Trophoblast cell (in vitro differentiated cells and primary cell): ENCODE measurements at regions not wholly inside any gene's neighbourhood (a gene's known extent, or its start where the extent isn't known, plus 50 kb on each side); places are given as distances from the start of the nearest gene placed in this dataset.
A peak's percentile ranks its signal among the peaks of the same experiment; 100 is the strongest.

Source experiments
- DNase-seq, 2 donors: peaks; one replicate each; pipeline ENCODE4 v3.0.0-alpha.2; 2016
- H2AFZ ChIP-seq: 2 replicates; pipeline ENCODE4 v1.6.1; 2013; ENCODE audit warnings: low read length, moderate library complexity, mild to moderate bottlenecking; ENCODE audit not compliant: insufficient read depth, poor library complexity
- H2AK5ac ChIP-seq: 2 replicates; pipeline ENCODE4 v1.6.1; 2013; ENCODE audit warnings: mild to moderate bottlenecking, low read length
- H2BK120ac ChIP-seq: 2 replicates; pipeline ENCODE4 v1.6.1; 2013; ENCODE audit warnings: low read length, mild to moderate bottlenecking, moderate library complexity; ENCODE audit not compliant: insufficient read depth, poor library complexity
- H2BK12ac ChIP-seq: 2 replicates; pipeline ENCODE4 v1.6.1; 2013; ENCODE audit warnings: mild to moderate bottlenecking, low read length, moderate library complexity
- H2BK5ac ChIP-seq: 2 replicates; pipeline ENCODE4 v1.6.1; 2013; ENCODE audit warnings: low read length, low read depth, moderate library complexity, mild to moderate bottlenecking; ENCODE audit not compliant: poor library complexity
- H3K14ac ChIP-seq: 2 replicates; pipeline ENCODE4 v1.6.1; 2013; ENCODE audit warnings: mild to moderate bottlenecking, low read length
- H3K18ac ChIP-seq: 2 replicates; pipeline ENCODE4 v1.6.1; 2013; ENCODE audit warnings: mild to moderate bottlenecking, low read length
- H3K23ac ChIP-seq: 2 replicates; pipeline ENCODE4 v1.6.1; 2013; ENCODE audit warnings: low read length
- H3K27ac ChIP-seq: 2 replicates; pipeline ENCODE4 v1.5.1; 2013; ENCODE audit warnings: low read depth, mild to moderate bottlenecking, inconsistent platforms, low read length, moderate library complexity
- H3K27me3 ChIP-seq: 2 replicates; pipeline ENCODE4 v1.6.1; 2013; ENCODE audit warnings: inconsistent platforms, mild to moderate bottlenecking, low read length, moderate library complexity; ENCODE audit not compliant: insufficient read depth
- H3K36me3 ChIP-seq, 2 experiments: 1 replicate in 1 of 2; 2 replicates in 1 of 2; pipeline ENCODE4 v1.6.1; 2013; ENCODE audit warnings: low read length in 2 of 2, mild to moderate bottlenecking in 2 of 2, moderate library complexity in 1 of 2; ENCODE audit not compliant: insufficient read depth in 2 of 2, control insufficient read depth in 1 of 2
- H3K4ac ChIP-seq: 2 replicates; pipeline ENCODE4 v1.6.1; 2013; ENCODE audit warnings: low read depth, mild to moderate bottlenecking, low read length, moderate library complexity
- H3K4me1 ChIP-seq, 2 experiments: 1 replicate in 1 of 2; 2 replicates in 1 of 2; pipeline ENCODE4 v1.6.1; 2013; ENCODE audit warnings: low read length in 2 of 2, mild to moderate bottlenecking in 2 of 2, moderate library complexity in 1 of 2; ENCODE audit not compliant: insufficient read depth in 2 of 2, control insufficient read depth in 1 of 2
- H3K4me2 ChIP-seq: 2 replicates; pipeline ENCODE4 v1.6.1; 2013; ENCODE audit warnings: inconsistent platforms, mild to moderate bottlenecking, low read length, moderate library complexity
- H3K4me3 ChIP-seq: 2 replicates; pipeline ENCODE4 v1.5.1; 2013; ENCODE audit warnings: mild to moderate bottlenecking, low read depth, low read length, inconsistent platforms
- H3K79me1 ChIP-seq: one replicate; pipeline ENCODE4 v1.6.1; 2013; ENCODE audit warnings: low read length
- H3K79me2 ChIP-seq: 2 replicates; pipeline ENCODE4 v1.6.1; 2013; ENCODE audit warnings: low read length, mild to moderate bottlenecking; ENCODE audit not compliant: control insufficient read depth, insufficient read depth, poor library complexity
- H3K9ac ChIP-seq: 2 replicates; pipeline ENCODE4 v1.6.1; 2013; ENCODE audit warnings: mild to moderate bottlenecking, low read length
- H3K9me3 ChIP-seq: 2 replicates; pipeline ENCODE4 v1.6.1; 2013; ENCODE audit warnings: low read depth, mild to moderate bottlenecking, control low read depth, inconsistent platforms, low read length; ENCODE audit not compliant: insufficient read depth
- H4K12ac ChIP-seq: 2 replicates; pipeline ENCODE4 v1.6.1; 2013; ENCODE audit warnings: low read depth, mild to moderate bottlenecking, low read length, moderate library complexity
- H4K8ac ChIP-seq: 2 replicates; pipeline ENCODE4 v1.6.1; 2013; ENCODE audit warnings: low read depth, mild to moderate bottlenecking, low read length, moderate library complexity
- H4K91ac ChIP-seq: one replicate; pipeline ENCODE4 v1.6.1; 2013; ENCODE audit warnings: low read depth, mild to moderate bottlenecking, low read length, moderate library complexity
- WGBS: extraction: QIAGEN DNeasy Blood & Tissue Kit; methylation state at CpG from one replicate; pipeline ENCODE4 v1.1.7; 2013; ENCODE audit warnings: missing lambda C conversion rate; ENCODE audit not compliant: insufficient read length, insufficient coverage; ENCODE audit errors: extremely low coverage; 5-methylcytosine and 5-hydroxymethylcytosine counted together

DNA sequence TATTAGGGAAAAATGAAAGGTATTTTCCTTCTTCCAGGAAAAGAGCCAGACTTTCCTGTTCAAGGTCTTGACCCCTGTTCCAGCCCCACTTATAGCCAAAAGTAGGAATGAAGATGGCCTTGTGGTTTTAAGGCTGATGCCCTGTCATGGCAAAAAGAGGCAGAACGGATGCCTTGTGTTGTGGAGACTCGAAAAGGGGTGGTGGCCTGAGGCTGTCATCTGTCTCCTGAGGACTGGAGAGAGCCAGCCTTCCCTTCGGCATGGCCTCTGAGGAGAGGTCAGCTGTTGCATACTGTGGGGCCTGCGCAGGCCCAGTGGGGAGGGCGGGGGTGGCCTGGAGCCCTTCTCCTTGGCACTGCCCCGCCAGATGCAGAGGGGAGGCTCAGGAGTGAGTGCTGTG lies 166.0 kb upstream of the EEPD1 start:
- H3K18ac ChIP-seq, result no peak overlapping the region
- no peak overlapping the region for H2AK5ac ChIP-seq
- no peak overlapping the region for H3K4me2 ChIP-seq
- H4K12ac ChIP-seq, result no peak overlapping the region
- no peak for DNase-seq
- H2BK120ac ChIP-seq, result peak overlapping the region; percentile 21
- no peak overlapping the region for H4K91ac ChIP-seq
- H3K9ac ChIP-seq, result no peak overlapping the region
- no peak overlapping the region for H2AFZ ChIP-seq
- H4K8ac ChIP-seq, result no peak overlapping the region
- H3K23ac ChIP-seq, result no peak overlapping the region
- H3K4me1 ChIP-seq, result peaks cover 9 to 16% of the 10 kb centered on the region in 2 experiments
- peaks cover 2% of the 10 kb centered on the region for H3K9me3 ChIP-seq
- H3K27me3 ChIP-seq, result no peaks in the 10 kb centered on the region
- no peak overlapping the region for H2BK12ac ChIP-seq
- H3K36me3 ChIP-seq, result no peaks in the 10 kb centered on the region
- no peaks in the 10 kb centered on the region for H3K79me2 ChIP-seq
- no peak overlapping the region for H3K4me3 ChIP-seq
- H3K4ac ChIP-seq, result no peak overlapping the region
- no peak overlapping the region for H3K14ac ChIP-seq
- peaks cover 4% of the 10 kb centered on the region for H3K79me1 ChIP-seq
- H2BK5ac ChIP-seq, result no peak overlapping the region
- no CpG with 5 or more reads among the region's 6 CpGs for WGBS
- H3K27ac ChIP-seq, result no peak overlapping the region

- no peak overlapping the region for H3K18ac ChIP-seq
- no peaks in the 10 kb centered on the region for H3K36me3 ChIP-seq
These were observed 164.9 kb upstream of the EEPD1 start for GRCh38 chr7:35988105-35988504.

DNA sequence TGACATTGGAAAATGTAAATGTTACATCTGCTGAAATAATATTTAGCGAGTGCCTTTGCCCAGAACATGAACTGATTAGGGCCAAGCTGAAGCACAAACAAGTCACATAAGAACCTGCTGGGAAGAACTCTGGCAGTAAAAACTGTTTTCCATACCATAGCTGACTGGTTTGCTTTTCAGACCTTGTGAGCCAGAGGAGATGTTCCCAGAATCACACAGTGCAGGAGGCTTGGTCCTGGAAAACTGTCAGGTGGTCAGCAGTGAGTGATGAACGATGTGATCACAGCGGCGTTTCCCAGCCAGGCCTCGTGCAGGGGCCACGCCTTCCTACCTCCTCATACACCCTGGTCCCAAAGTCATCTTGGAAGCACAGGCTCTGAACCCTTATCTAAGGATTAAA lies 164.2 kb upstream of the EEPD1 start:
- Histone ChIP-seq H3K4me2 (no peak overlapping the region), H3K79me2 (no peaks in the 10 kb centered on the region), H2BK120ac (no peak overlapping the region), H3K4ac (no peak overlapping the region), H3K4me1 (peaks cover 9 to 13% of the 10 kb centered on the region in 2 experiments), H2AFZ (no peak overlapping the region), H4K8ac (no peak overlapping the region), H3K9me3 (no peaks in the 10 kb centered on the region), H3K27me3 (no peaks in the 10 kb centered on the region), H2BK5ac (no peak overlapping the region), H3K23ac (no peak overlapping the region), H2BK12ac (no peak overlapping the region), H4K91ac (no peak overlapping the region), H3K4me3 (no peak overlapping the region), H3K14ac (no peak overlapping the region), H3K27ac (no peak overlapping the region), H2AK5ac (no peak overlapping the region), H3K79me1 (peaks cover 4% of the 10 kb centered on the region), H3K36me3 (no peaks in the 10 kb centered on the region), H3K9ac (no peak overlapping the region), H4K12ac (no peak overlapping the region), H3K18ac (no peak overlapping the region)
- no CpG with 5 or more reads among the region's 6 CpGs for WGBS
- DNase-seq, result no peak

More at GRCh38 chr7:35988105-35988504, 164.9 kb upstream of the EEPD1 start:
- Histone ChIP-seq H3K27ac (no peak overlapping the region), H3K27me3 (no peaks in the 10 kb centered on the region), H3K4me2 (no peak overlapping the region), H3K9ac (no peak overlapping the region), H3K4ac (no peak overlapping the region), H3K4me3 (no peak overlapping the region), H3K79me2 (no peaks in the 10 kb centered on the region), H4K8ac (no peak overlapping the region), H3K79me1 (peaks cover 4% of the 10 kb centered on the region), H2BK120ac (no peak overlapping the region), H4K91ac (peak overlapping the region; percentile 43), H2AK5ac (peak overlapping the region; percentile 41), H4K12ac (no peak overlapping the region), H2BK12ac (peak overlapping the region; percentile 80), H2BK5ac (no peak overlapping the region), H3K23ac (no peak overlapping the region), H3K4me1 (peaks cover 9 to 14% of the 10 kb centered on the region in 2 experiments), H2AFZ (no peak overlapping the region), H3K14ac (no peak overlapping the region), H3K9me3 (peaks cover 2% of the 10 kb centered on the region)
- DNase-seq, result no peak
- no CpG with 5 or more reads among the region's 5 CpGs for WGBS

GRCh38 chr7:35991511-35992232 lies 161.4 kb upstream of the EEPD1 start:
- Histone ChIP-seq H3K9ac (no peak overlapping the region), H3K4me2 (no peak overlapping the region), H3K4me1 (peaks cover 7 to 13% of the 10 kb centered on the region in 2 experiments), H2BK120ac (no peak overlapping the region), H3K14ac (no peak overlapping the region), H2BK12ac (no peak overlapping the region), H2AK5ac (no peak overlapping the region), H3K4me3 (no peak overlapping the region), H3K23ac (no peak overlapping the region), H3K79me1 (peaks cover 5% of the 10 kb centered on the region), H3K4ac (no peak overlapping the region), H3K79me2 (no peaks in the 10 kb centered on the region), H2BK5ac (no peak overlapping the region), H3K18ac (no peak overlapping the region), H2AFZ (no peak overlapping the region), H3K27ac (no peak overlapping the region), H4K12ac (no peak overlapping the region), H3K9me3 (no peaks in the 10 kb centered on the region), H3K27me3 (no peaks in the 10 kb centered on the region), H4K91ac (no peak overlapping the region), H4K8ac (no peak overlapping the region), H3K36me3 (no peaks in the 10 kb centered on the region)
- DNase-seq, result peak in 1 of 2 donors; percentile 13
- no CpG with 5 or more reads among the region's 6 CpGs for WGBS
